Right kidney (tissue), 1 donor: ENCODE measurements at regions not wholly inside any gene's neighbourhood (a gene's known extent, or its start where the extent isn't known, plus 50 kb on each side); places are given as distances from the start of the nearest gene placed in this dataset.
"Not testable (repeated sequence)": the region's sequence is repeated elsewhere in the genome, so short reads cannot be mapped to it uniquely, and the experiment has no call there.

Source experiments
- DNase-seq: peaks from one replicate; pipeline ENCODE4 v3.0.0-alpha.2; 2016

- no peak for DNase-seq
Measured at GRCh38 chr7:156590212-156590611, 50.4 kb upstream of the RNF32 start.

- DNase-seq = no peak
Measured at GRCh38 chr7:156589808-156590207, 50.8 kb upstream of the RNF32 start.

GRCh38 chr7:156585926-156586325 is 54.6 kb upstream of the RNF32 start:
- no peak for DNase-seq

GRCh38 chr7:156585025-156585648 is 55.4 kb upstream of the RNF32 start:
- DNase-seq = no peak

GRCh38 chr7:156582591-156583123 is 57.9 kb upstream of the RNF32 start:
- no peak for DNase-seq

- no peak for DNase-seq
Measured at GRCh38 chr7:156580036-156580435, 60.5 kb upstream of the RNF32 start.

GRCh38 chr7:156579566-156579965 is 61.0 kb upstream of the RNF32 start:
- DNase-seq = no peak

- DNase-seq = no peak
Measured at GRCh38 chr7:156578978-156579430, 61.6 kb upstream of the RNF32 start.

GRCh38 chr7:156578578-156578940 is 62.0 kb upstream of the RNF32 start:
- no peak for DNase-seq

GRCh38 chr7:156577645-156578577 is 62.7 kb upstream of the RNF32 start:
- DNase-seq = no peak

GRCh38 chr7:156576216-156577058 is 64.1 kb upstream of the RNF32 start:
- no peak for DNase-seq

GRCh38 chr7:156568258-156568657 is 72.3 kb upstream of the RNF32 start:
- no peak for DNase-seq

- DNase-seq = no peak
Measured at GRCh38 chr7:156566812-156567549, 73.6 kb upstream of the RNF32 start.

GRCh38 chr7:156565002-156565401 is 75.6 kb upstream of the RNF32 start:
- not testable (repeated sequence) for DNase-seq

GRCh38 chr7:156560696-156561095 is 79.9 kb upstream of the RNF32 start:
- no peak for DNase-seq

- no peak for DNase-seq
Measured at GRCh38 chr7:156560075-156560474, 80.5 kb upstream of the RNF32 start.

- DNase-seq = no peak
Measured at GRCh38 chr7:156559001-156559400, 81.6 kb upstream of the RNF32 start.

- no peak for DNase-seq
Measured at GRCh38 chr7:156558198-156558597, 82.4 kb upstream of the RNF32 start.

GRCh38 chr7:156556083-156556482 is 84.5 kb upstream of the RNF32 start:
- no peak for DNase-seq

GRCh38 chr7:156554488-156554887 is 86.1 kb upstream of the RNF32 start:
- DNase-seq = no peak

- no peak for DNase-seq
Measured at GRCh38 chr7:156549636-156550035, 90.9 kb upstream of the RNF32 start.
